ENCODE measurements at regions not wholly inside any gene's neighbourhood (a gene's known extent, or its start where the extent isn't known, plus 50 kb on each side); places are given as distances from the start of the nearest gene placed in this dataset.

DNA sequence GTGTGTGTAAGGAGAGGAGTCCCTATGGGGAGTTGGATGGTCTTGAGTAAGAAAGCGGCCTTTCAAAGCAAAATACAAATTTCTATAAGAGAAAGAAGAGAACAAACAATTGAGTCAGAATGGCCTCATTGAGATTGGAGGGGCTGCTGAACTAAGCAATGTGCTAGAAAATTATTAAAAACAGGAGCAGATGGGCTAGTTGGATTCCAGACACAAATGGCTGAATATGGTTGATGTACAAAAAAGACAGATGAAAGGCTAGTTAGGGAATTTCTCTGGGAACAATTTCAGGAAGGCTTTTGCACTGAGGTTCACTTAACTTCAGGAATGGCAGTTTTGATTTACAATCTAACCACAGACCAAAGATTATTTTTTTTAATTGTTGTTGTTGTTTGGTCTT, 1806.8 kb upstream of the TENM3 start:
- no peaks in the 10 kb centered on the region for H3K27me3 ChIP-seq
- H3K4me3 ChIP-seq, result no peak overlapping the region
- intact Hi-C loops (cut with DNase I), result no loop called here
- WGBS, 2 donors, result 73 to 83% methylated on average over 1 of the region's 1 CpG
- H3K9me3 ChIP-seq, result peaks cover 0 to 3% (median 0%) of the 10 kb centered on the region in 11 donors
- DNase-seq (no peak), ATAC-seq (no peak)
- TF ChIP-seq CTCF (IDR thresholded peaks at IDR 0.05), result no peak
- no peak overlapping the region for H3K27ac ChIP-seq
- no peaks in the 10 kb centered on the region for H3K4me1 ChIP-seq
- H3K36me3 ChIP-seq, result no peaks in the 10 kb centered on the region

DNA sequence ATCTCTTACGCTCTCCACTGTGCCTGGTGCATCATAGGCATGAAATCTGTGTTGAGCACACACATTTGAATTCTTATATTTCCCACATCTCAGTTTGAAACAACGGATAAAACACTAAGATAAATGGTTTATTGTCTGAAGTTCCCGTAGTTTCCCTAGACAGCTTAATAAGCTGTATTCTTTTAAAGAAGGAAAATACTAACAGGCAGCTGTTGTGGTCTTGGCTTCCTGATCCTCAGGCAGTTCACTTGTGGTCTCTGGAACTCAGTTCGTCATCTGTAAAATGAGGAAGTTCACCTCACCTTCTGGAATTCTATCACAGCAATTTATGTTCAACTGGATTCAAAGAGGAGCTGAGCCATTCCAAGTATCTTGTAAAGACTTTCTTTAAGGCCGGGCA, 1805.6 kb upstream of the TENM3 start:
- WGBS, 2 donors, result 76 to 79% methylated on average over 5 of the region's 5 CpGs
- no peak overlapping the region for H3K4me3 ChIP-seq
- DNase-seq, result no peak
- TF ChIP-seq CTCF (IDR thresholded peaks at IDR 0.05), result no peak
- H3K9me3 ChIP-seq, result no peaks in the 10 kb centered on the region
- intact Hi-C loops (cut with DNase I), result no loop called here
- no peak overlapping the region for H3K27ac ChIP-seq
- H3K27me3 ChIP-seq, result no peaks in the 10 kb centered on the region
- H3K4me1 ChIP-seq, result no peaks in the 10 kb centered on the region
- no peak for ATAC-seq
- no peaks in the 10 kb centered on the region for H3K36me3 ChIP-seq

GRCh38 chr4:180448306-180448705, 1794.9 kb upstream of the TENM3 start:
- intact Hi-C loops (cut with DNase I), result no loop called here
- H3K4me3 ChIP-seq, result no peak overlapping the region
- 62 to 69% methylated on average over 1 of the region's 1 CpG for WGBS, 2 donors
- DNase-seq, result no peak
- no peak for ATAC-seq
- TF ChIP-seq CTCF (IDR thresholded peaks at IDR 0.05), result no peak
- no peak overlapping the region for H3K27ac ChIP-seq
- no peaks in the 10 kb centered on the region for H3K36me3 ChIP-seq
- no peaks in the 10 kb centered on the region for H3K27me3 ChIP-seq
- H3K4me1 ChIP-seq, result no peaks in the 10 kb centered on the region
- H3K9me3 ChIP-seq, result no peaks in the 10 kb centered on the region

GRCh38 chr4:180449395-180449956, 1793.7 kb upstream of the TENM3 start:
- no peak for DNase-seq
- TF ChIP-seq CTCF (IDR thresholded peaks at IDR 0.05), result peak in 2 of 9 donors; percentile 20 to 25
- H3K27me3 ChIP-seq, result no peaks in the 10 kb centered on the region
- no peak overlapping the region for H3K4me3 ChIP-seq
- H3K27ac ChIP-seq, result no peak overlapping the region
- intact Hi-C loops (cut with DNase I), result no loop called here
- 26 to 32% methylated on average over 6 of the region's 6 CpGs for WGBS, 2 donors
- no peaks in the 10 kb centered on the region for H3K4me1 ChIP-seq
- ATAC-seq, result no peak
- no peaks in the 10 kb centered on the region for H3K36me3 ChIP-seq
- H3K9me3 ChIP-seq, result no peaks in the 10 kb centered on the region
